HepG2 (cell line): ENCODE measurements at regions not wholly inside any gene's neighbourhood (a gene's known extent, or its start where the extent isn't known, plus 50 kb on each side); places are given as distances from the start of the nearest gene placed in this dataset.

Experiments used
- ATAC-seq: fragments of 200-7000 bp; cut with Tn5 transposase; 3 replicates; pipeline ENCODE4 v1.9.1; 2020; ENCODE audit warnings: mild to moderate bottlenecking, moderate library complexity
- BruUV-seq: library from RNA; stranded (reverse); fragments of 400-500 nt; replicated peaks from 2 replicates; lab custom pipeline; 2021; lab: Mats Ljungman, UMichigan
- CTCF ChIA-PET: fragments of 300-600 bp; formaldehyde crosslinking; extraction: SDS; loops from one replicate; lab custom pipeline; 2021; ENCODE audit warnings: low total read pairs, inconsistent platforms, low intra/inter-chr PET ratio; lab: Yijun Ruan, JAX
- POLR2A ChIA-PET: fragments of 350-600 bp; sonication (Branson Sonifier 250); formaldehyde crosslinking; loops from one replicate; lab custom pipeline; 2020; ENCODE audit warnings: antibody characterized with exemption, inconsistent platforms; lab: Yijun Ruan, JAX
- DNase-seq: peaks from one replicate; pipeline ENCODE4 v3.0.0-alpha.2; 2015; ENCODE audit warnings: low spot score
- FAIRE-seq: peaks from 3 replicates; lab custom pipeline; 2011; peaks lifted over from hg19 to GRCh38; lab: Jason Lieb, UNC
- H2AFZ ChIP-seq: one replicate; pipeline ENCODE4 v1.6.1; 2011; ENCODE audit warnings: low read length, inconsistent platforms
- H3K27ac ChIP-seq: fragments of 300-600 bp; 3 replicates; pipeline ENCODE4 v1.8.0; 2011; ENCODE audit warnings: mixed run types, mild to moderate bottlenecking, mixed read lengths, low read length, inconsistent platforms; ENCODE audit not compliant: insufficient read depth; ENCODE audit errors: extremely low read length
- H3K27me3 ChIP-seq, 2 experiments: fragments of 200-600 bp in 1 of 2; 2 replicates in 1 of 2; 3 replicates in 1 of 2; pipeline versions ENCODE4 v1.6.0 to v1.8.0; 2011; ENCODE audit warnings: low read length in 2 of 2, mild to moderate bottlenecking in 2 of 2, moderate library complexity in 2 of 2, inconsistent platforms in 1 of 2; ENCODE audit not compliant: insufficient read depth in 2 of 2, control insufficient read depth in 1 of 2
- H3K36me3 ChIP-seq, 2 experiments: fragments of 200-600 bp in 1 of 2; replicated peaks in 1 of 2; 2 replicates in 1 of 2; 3 replicates in 1 of 2; pipeline versions ENCODE4 v1.5.1 to v1.8.0; 2011; ENCODE audit warnings: low read length in 2 of 2, inconsistent platforms in 1 of 2; ENCODE audit not compliant: insufficient read depth in 2 of 2, control insufficient read depth in 1 of 2
- H3K4me1 ChIP-seq: 2 replicates; pipeline ENCODE4 v1.5.1; 2012; ENCODE audit warnings: low read length, inconsistent platforms; ENCODE audit not compliant: insufficient read depth
- H3K4me2 ChIP-seq: 2 replicates; pipeline ENCODE4 v1.6.0; 2011; ENCODE audit warnings: low read depth, low read length, inconsistent platforms
- H3K4me3 ChIP-seq, 3 experiments: fragments of 200-600 bp in 1 of 3; sonication (generic), shearing (Covaris generic) in 1 of 3; replicated peaks in 1 of 3; 2 replicates each; pipeline ENCODE4 v1.5.1; 2011 to 2016; ENCODE audit warnings: low read length in 3 of 3, inconsistent platforms in 2 of 3, low read depth in 2 of 3, mild to moderate bottlenecking in 2 of 3, control low read depth in 1 of 3, mixed read lengths in 1 of 3; ENCODE audit not compliant: insufficient read depth in 1 of 3
- H3K79me2 ChIP-seq: one replicate; pipeline ENCODE4 v1.6.1; 2011; ENCODE audit warnings: low read length, inconsistent platforms; ENCODE audit not compliant: insufficient read depth
- H3K9ac ChIP-seq: 2 replicates; pipeline ENCODE4 v1.6.0; 2011; ENCODE audit warnings: mild to moderate bottlenecking, low read depth, low read length, inconsistent platforms; ENCODE audit not compliant: insufficient read depth
- H3K9me3 ChIP-seq: 2 replicates; pipeline ENCODE4 v1.5.1; 2012; ENCODE audit warnings: mild to moderate bottlenecking, low read length
- H4K20me1 ChIP-seq: 2 replicates; pipeline ENCODE4 v1.6.0; 2011; ENCODE audit warnings: inconsistent platforms, mild to moderate bottlenecking, low read length, moderate library complexity; ENCODE audit not compliant: insufficient read depth
- AGO2 ChIP-seq: fragments of 200-400 bp; formaldehyde crosslinking; optimal IDR thresholded peaks from 2 replicates; pipeline ENCODE3; 2017; ENCODE audit warnings: mild to moderate bottlenecking, low read depth, low read length, moderate library complexity
- KLF11 ChIP-seq: IDR thresholded peaks from 2 replicates; pipeline ENCODE4 v1.6.1; 2016; ENCODE audit warnings: missing compliant biosample characterization
- KLF16 ChIP-seq, 2 experiments: sonication (generic) in 1 of 2; formaldehyde crosslinking in 1 of 2; IDR thresholded peaks; 2 replicates each; pipeline versions ENCODE4 v1.6.1 to v1.8.0; 2016 to 2023; ENCODE audit warnings: missing genetic modification reagents in 2 of 2, missing compliant biosample characterization in 1 of 2
- NCOA2 ChIP-seq: sonication (generic); formaldehyde crosslinking; IDR thresholded peaks from 2 replicates; pipeline ENCODE4 v1.8.0; 2022; ENCODE audit warnings: inconsistent platforms
- NR0B2 ChIP-seq: sonication (generic); formaldehyde crosslinking; IDR thresholded peaks from 2 replicates; pipeline ENCODE4 v1.4.0; 2020; ENCODE audit warnings: mild to moderate bottlenecking, missing genetic modification reagents
- ONECUT2 ChIP-seq: sonication (generic); formaldehyde crosslinking; IDR thresholded peaks from 2 replicates; pipeline ENCODE4 v1.4.0; 2020; ENCODE audit warnings: missing genetic modification reagents
- PAF1 ChIP-seq: IDR thresholded peaks from 2 replicates; pipeline ENCODE4 v1.6.1; 2016; ENCODE audit warnings: missing genetic modification reagents, missing compliant biosample characterization
- SIN3A ChIP-seq: IDR thresholded peaks from 2 replicates; pipeline ENCODE4 v1.6.1; 2011; ENCODE audit warnings: low read depth, mild to moderate bottlenecking, control low read depth, low read length, borderline replicate concordance
- SRSF4 ChIP-seq: fragments of 200-400 bp; formaldehyde crosslinking; IDR thresholded peaks from one replicate; pipeline ENCODE4 v1.6.1; 2018; ENCODE audit warnings: mild to moderate bottlenecking, low read depth, low read length, moderate library complexity; ENCODE audit not compliant: poor library complexity, severe bottlenecking
- TCF7 ChIP-seq: sonication (generic); IDR thresholded peaks from 2 replicates; pipeline ENCODE4 v1.6.1; 2016; ENCODE audit warnings: antibody characterized with exemption, low read depth
- YEATS2 ChIP-seq: sonication (generic); formaldehyde crosslinking; IDR thresholded peaks from 2 replicates; pipeline ENCODE4 v1.4.0; 2020; ENCODE audit warnings: missing genetic modification reagents, borderline replicate concordance
- ZNF33B ChIP-seq: sonication (generic); formaldehyde crosslinking; IDR thresholded peaks from 2 replicates; pipeline ENCODE4 v1.5.1; 2020; ENCODE audit warnings: mild to moderate bottlenecking, missing genetic modification reagents
- WGBS: methylation state at CpG from one replicate; pipeline ENCODE4 v1.1.6; 2017; ENCODE audit warnings: low lambda C conversion rate; 5-methylcytosine and 5-hydroxymethylcytosine counted together
- in situ Hi-C: cut with HindIII; loops from 2 replicates; pipeline ENCODE4 v1.10.0; 2017; ENCODE audit warnings: low pct_unique_long_range_greater_than_20kb; ENCODE audit not compliant: extremely low pct_ligation_motif_present
- intact Hi-C: fragments of 100-400 bp; cut with micrococcal nuclease; formaldehyde crosslinking; loops from one replicate; pipeline ENCODE4 v1.10.0; 2022; ENCODE audit not compliant: unreplicated experiment

GRCh38 chr20:16111852-16112412, 461.3 kb downstream of the KIF16B start:
- H3K4me2 ChIP-seq, result no peak overlapping the region
- no peak for TF ChIP-seq TCF7
- TF ChIP-seq PAF1, result no peak
- no peak for TF ChIP-seq KLF11 (CRISPR knock-in tag)
- TF ChIP-seq NCOA2, result no peak
- WGBS, result 62% methylated on average over 6 of the region's 6 CpGs
- no peak for ATAC-seq
- CTCF ChIA-PET, result no interaction called here
- POLR2A ChIA-PET, result no interaction called here
- H3K9me3 ChIP-seq, result peaks cover 62% of the 10 kb centered on the region; the same call in 1 of the 2 replicates
- no peak overlapping the region for H3K9ac ChIP-seq
- BruUV-seq, result no TSS peak
- H3K36me3 ChIP-seq, result no peaks in the 10 kb centered on the region
- in situ Hi-C loops, result no loop called here
- DNase-seq, result no peak
- no peak overlapping the region for H3K27ac ChIP-seq
- peaks cover 11% of the 10 kb centered on the region for H3K4me1 ChIP-seq
- intact Hi-C loops, result no loop called here
- no peaks in the 10 kb centered on the region for H3K27me3 ChIP-seq
- no peaks in the 10 kb centered on the region for H3K79me2 ChIP-seq
- H3K4me3 ChIP-seq, result no peak overlapping the region
- FAIRE-seq, result no peak
- H4K20me1 ChIP-seq, result no peaks in the 10 kb centered on the region
- H2AFZ ChIP-seq, result no peak overlapping the region

- H3K4me3 ChIP-seq, result no peak overlapping the region
- no peaks in the 10 kb centered on the region for H3K36me3 ChIP-seq
- BruUV-seq, result no TSS peak
- H2AFZ ChIP-seq, result no peak overlapping the region
- 37% methylated on average over 5 of the region's 5 CpGs for WGBS
- intact Hi-C loops, result no loop called here
- DNase-seq (no peak), FAIRE-seq (no peak), ATAC-seq (0 out of 3 replicates have a peak, but pooled peaks have one; percentile 29)
- no peaks in the 10 kb centered on the region for H4K20me1 ChIP-seq
- H3K9me3 ChIP-seq, result peaks cover 63% of the 10 kb centered on the region; the same call in 1 of the 2 replicates
- ChIA-PET POLR2A (no interaction called here), CTCF (no interaction called here)
- no peak overlapping the region for H3K4me2 ChIP-seq
- no peak overlapping the region for H3K27ac ChIP-seq
- TF ChIP-seq KLF16 (CRISPR knock-in tag; IDR thresholded peaks at IDR 0.05) (no peak), ONECUT2 (CRISPR knock-in tag) (no peak), YEATS2 (CRISPR knock-in tag) (no peak), AGO2 (no peak), ZNF33B (CRISPR knock-in tag) (no peak), SRSF4 (no peak), SIN3A (no peak), NR0B2 (no peak)
- H3K79me2 ChIP-seq, result no peaks in the 10 kb centered on the region
- no peaks in the 10 kb centered on the region for H3K27me3 ChIP-seq
- in situ Hi-C loops, result no loop called here
- H3K4me1 ChIP-seq, result peaks cover 14% of the 10 kb centered on the region
- H3K9ac ChIP-seq, result no peak overlapping the region
Measured at GRCh38 chr20:16111172-16111832, 461.9 kb downstream of the KIF16B start.
